DMS79 (cell line): ENCODE measurements at regions not wholly inside any gene's neighbourhood (a gene's known extent, or its start where the extent isn't known, plus 50 kb on each side); places are given as distances from the start of the nearest gene placed in this dataset.

Experiments used
- DNase-seq: peaks from one replicate; lab custom pipeline; 2025; lab: John Stamatoyannopoulos, UW

GRCh38 chr2:147356157-147356556, 488.7 kb upstream of the ACVR2A start:
- no peak for DNase-seq

DNA sequence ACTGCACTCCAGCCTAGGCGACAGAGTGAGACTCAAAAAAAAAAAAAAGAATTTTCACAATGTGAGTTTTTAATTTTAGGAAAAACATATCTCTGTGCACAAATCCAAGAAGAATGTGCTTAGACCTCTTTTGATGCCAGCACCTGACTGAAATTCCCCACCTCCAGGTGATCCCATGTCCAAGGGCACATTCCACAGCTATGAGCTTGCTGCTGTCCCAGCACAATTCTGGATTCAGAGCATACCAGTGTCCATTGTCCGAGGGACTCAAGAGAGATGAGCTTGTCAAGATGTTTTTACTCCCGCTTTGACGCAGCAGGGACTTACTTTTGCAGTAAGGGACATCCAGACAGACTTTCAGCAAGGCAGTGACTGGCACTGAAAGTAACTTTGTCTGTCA, 489.1 kb upstream of the ACVR2A start:
- no peak for DNase-seq

DNA sequence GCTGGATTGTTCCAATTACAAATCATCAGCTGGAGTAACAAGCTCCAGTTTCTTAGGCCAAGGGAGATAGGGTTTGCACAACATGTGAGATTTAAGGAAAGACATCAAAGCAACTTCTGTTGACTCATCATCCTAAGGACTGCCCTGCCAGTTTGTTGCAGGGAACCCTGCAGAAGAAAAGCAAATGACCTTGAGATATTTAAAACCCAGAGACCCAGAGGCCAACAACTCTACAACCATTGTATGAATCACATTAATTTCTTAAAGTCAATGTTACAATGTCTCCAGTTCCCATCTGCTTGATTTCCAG, 491.8 kb upstream of the ACVR2A start:
- no peak for DNase-seq

GRCh38 chr2:147352264-147353071, 492.4 kb upstream of the ACVR2A start:
- DNase-seq = no peak

DNA sequence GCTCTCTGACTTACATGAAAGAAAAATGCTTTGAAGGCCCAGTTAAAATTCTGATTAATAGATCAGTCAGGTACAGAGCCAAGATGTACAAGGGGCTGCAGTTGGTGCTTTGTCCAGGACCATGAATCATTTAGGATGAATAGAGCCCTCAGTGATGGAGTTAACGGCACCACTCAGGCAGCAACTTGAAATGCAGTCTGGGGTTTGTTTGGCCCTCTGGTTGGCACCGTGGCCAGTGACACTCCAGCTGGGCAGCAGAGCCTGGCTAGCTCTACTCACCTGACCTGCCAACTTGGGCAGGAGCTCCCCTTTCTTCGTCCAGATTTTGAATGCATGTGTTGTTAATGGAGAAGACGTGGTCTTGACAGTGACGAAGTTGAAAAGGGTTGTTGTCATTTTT, 493.0 kb upstream of the ACVR2A start:
- DNase-seq = no peak

GRCh38 chr2:147348931-147349555, 495.8 kb upstream of the ACVR2A start:
- DNase-seq = no peak

DNA sequence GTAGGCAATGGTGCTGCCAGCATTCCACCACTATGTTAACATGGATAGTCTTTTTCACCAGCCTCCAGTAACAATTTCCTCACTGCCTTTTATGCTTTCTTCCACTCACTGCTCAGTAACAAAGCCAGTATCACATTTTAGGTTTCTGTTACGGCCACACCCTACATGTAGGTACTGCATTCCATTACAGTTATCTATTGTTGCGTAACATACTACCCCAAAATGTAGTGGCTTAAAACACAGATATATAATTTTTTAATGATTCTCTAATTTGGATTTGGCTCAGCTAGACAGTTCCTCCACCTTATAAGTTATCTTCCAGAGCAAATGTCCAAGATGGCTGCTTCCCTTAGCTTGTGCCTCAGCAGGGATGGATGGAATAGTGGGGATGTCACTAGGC, 498.7 kb upstream of the ACVR2A start:
- no peak for DNase-seq

GRCh38 chr2:147345246-147345645, 499.6 kb upstream of the ACVR2A start:
- DNase-seq = no peak

- DNase-seq = no peak
These were observed 502.5 kb upstream of the ACVR2A start for GRCh38 chr2:147342329-147342728.

GRCh38 chr2:147331790-147332419, 512.9 kb upstream of the ACVR2A start:
- no peak for DNase-seq

GRCh38 chr2:147330925-147331324, 513.9 kb upstream of the ACVR2A start:
- DNase-seq = no peak

DNA sequence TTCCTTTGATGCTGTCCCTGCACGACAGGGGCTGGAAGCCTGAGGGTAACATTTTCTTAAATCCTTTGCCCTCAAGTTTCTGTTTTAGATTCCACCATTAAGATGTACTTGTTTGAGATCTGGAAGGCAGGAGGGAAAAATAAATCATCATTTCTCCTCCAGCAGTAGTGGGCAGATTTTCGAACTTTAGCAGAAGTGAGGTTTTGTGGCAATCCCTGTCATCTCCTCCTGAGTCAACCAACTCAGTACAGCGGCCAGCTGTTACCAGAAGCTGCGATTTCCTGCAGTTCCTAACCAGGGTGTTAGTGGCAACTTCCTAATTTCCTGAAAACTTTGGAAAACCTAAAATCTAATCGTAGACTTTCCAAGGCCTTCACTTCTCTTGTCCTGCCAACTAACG, 517.2 kb upstream of the ACVR2A start:
- no peak for DNase-seq

DNA sequence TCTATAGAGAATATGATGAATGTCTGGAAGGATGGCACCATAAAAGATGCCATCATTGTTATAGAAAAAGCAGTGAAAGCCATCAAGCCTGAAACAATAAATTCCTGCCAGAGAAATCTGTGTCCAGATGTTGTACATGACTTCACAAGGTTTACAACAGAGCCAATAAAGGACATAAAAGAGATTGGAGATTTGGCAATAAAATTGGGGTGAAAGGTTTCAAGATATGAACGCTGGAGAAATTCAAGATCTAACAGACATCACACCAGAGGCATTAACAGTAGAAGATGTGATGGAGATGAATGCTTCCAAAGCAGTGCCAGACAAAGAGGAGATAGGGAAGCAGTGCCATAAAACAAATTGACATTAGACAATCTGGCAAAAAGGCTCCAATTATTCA, 518.8 kb upstream of the ACVR2A start:
- no peak for DNase-seq

- no peak for DNase-seq
These were observed 524.7 kb upstream of the ACVR2A start for GRCh38 chr2:147320146-147320545.

GRCh38 chr2:147311058-147311430, 533.8 kb upstream of the ACVR2A start:
- no peak for DNase-seq

DNA sequence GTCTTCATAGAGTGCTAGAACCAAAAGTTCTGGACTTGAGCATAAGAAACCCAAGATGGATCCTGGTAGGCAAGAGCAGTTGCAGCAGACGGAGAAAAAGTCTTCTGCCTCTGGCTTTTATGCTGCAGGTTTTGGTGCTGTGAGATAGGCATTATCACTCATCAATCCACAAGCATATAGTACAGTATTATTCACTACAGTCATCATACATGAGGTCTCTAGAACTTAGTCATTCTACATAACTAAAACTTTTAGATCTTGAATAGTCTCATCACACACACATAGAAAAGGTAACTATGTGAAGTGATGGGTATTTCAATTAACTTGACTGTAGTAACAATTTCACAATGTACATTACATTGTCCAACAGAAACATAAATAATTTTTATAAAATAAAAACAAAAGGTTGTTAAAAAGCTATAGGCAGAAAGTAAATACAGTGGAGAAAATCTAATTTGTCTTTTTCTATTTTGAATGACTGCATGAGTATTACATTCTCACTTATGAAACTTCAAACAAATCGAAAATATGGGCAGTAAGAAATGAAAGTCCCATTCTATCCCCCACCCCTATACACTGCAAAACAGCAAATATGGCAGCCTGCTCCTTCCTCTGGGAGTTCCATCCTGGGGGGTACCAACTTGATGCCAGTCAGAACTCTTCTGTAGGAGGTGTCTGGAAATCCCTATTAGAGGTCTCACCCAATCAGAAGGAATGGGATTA, 534.3 kb upstream of the ACVR2A start:
- DNase-seq = no peak

- DNase-seq = no peak
These were observed 547.0 kb upstream of the ACVR2A start for GRCh38 chr2:147297820-147298219.

DNA sequence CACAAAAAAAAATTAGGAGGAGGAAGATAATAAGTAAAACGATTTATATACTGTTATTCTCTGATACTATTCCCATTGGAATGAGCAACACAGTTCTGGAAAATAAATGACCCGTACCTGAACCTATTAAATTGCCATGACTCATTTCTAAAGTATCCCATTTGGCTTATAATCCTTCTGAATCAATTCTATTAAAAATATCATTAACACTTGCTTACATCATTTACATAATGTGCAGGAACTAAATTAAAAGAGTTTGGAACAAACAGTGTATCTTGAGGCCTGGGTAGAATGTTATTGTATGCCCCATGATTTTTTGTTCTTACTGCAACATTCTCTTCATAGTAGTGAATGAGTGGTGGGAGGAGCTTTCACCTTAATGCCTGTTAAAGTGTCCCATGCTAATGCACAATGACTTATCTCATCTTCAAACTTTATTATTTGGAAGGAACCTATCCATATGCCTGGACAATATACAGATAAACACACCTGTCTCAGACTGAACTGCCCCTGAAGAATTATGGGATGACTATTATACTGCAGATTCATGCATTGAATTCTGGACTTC, 549.9 kb upstream of the ACVR2A start:
- no peak for DNase-seq

- no peak for DNase-seq
These were observed 550.6 kb upstream of the ACVR2A start for GRCh38 chr2:147293991-147294824.

GRCh38 chr2:147288131-147288530, 556.7 kb upstream of the ACVR2A start:
- DNase-seq = no peak

DNA sequence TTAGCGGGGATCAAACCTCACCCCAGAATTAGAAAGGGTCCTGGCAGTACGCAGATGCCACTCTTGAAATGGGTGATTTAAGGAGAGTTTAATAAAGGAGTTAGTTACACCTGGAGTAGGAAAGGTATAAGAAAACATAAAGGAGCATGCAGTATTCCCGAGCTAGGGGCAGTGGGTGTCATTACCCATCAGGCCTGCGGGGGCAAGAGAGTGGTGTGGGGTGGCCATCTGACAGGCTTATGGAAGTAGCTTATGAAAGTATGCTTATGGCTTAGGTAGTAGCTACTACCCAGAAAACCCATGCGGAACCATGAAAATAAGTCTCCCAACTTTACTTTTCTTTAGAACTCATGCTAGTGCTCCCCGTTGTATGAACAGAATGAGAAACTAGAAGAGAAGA, 568.9 kb upstream of the ACVR2A start:
- DNase-seq = no peak

GRCh38 chr2:147273628-147274027, 571.2 kb upstream of the ACVR2A start:
- no peak for DNase-seq
